ENCODE measurements at regions not wholly inside any gene's neighbourhood (a gene's known extent, or its start where the extent isn't known, plus 50 kb on each side); places are given as distances from the start of the nearest gene placed in this dataset.

DNA sequence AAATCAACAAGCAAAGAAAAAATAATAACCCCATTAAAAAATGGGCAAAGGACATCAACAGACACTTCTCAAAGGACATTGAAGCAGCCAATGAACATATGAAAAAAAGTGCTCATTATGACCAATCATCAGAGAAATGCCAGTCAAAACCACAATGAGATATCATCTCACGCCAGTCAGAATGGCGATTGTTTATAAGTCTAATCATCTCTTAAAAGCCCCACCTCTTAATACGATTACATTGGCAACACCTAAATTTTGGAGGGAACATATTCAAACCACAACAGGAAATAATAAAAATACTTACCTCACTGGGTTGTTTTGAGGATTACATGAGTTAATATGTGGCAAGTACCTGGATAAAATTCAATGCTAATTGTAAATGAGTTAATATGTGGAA lies 57.1 kb upstream of the PLPPR4 start:
- TF ChIP-seq, protein P1, sequence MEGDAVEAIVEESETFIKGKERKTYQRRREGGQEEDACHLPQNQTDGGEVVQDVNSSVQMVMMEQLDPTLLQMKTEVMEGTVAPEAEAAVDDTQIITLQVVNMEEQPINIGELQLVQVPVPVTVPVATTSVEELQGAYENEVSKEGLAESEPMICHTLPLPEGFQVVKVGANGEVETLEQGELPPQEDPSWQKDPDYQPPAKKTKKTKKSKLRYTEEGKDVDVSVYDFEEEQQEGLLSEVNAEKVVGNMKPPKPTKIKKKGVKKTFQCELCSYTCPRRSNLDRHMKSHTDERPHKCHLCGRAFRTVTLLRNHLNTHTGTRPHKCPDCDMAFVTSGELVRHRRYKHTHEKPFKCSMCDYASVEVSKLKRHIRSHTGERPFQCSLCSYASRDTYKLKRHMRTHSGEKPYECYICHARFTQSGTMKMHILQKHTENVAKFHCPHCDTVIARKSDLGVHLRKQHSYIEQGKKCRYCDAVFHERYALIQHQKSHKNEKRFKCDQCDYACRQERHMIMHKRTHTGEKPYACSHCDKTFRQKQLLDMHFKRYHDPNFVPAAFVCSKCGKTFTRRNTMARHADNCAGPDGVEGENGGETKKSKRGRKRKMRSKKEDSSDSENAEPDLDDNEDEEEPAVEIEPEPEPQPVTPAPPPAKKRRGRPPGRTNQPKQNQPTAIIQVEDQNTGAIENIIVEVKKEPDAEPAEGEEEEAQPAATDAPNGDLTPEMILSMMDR (IDR thresholded peaks at IDR 0.05) = no peak
- H3K4me3 ChIP-seq = no peak overlapping the region
- no peak overlapping the region for H3K27ac ChIP-seq
- no peak for DNase-seq (ENCODE audit: low spot score)
